BJ (cell line): ENCODE measurements at regions not wholly inside any gene's neighbourhood (a gene's known extent, or its start where the extent isn't known, plus 50 kb on each side); places are given as distances from the start of the nearest gene placed in this dataset.

Experiments
- CTCF ChIA-PET: fragments of 350-600 bp; formaldehyde crosslinking; extraction: SDS; loops from one replicate; lab custom pipeline; 2021; ENCODE audit warnings: antibody characterized with exemption, inconsistent platforms; lab: Yijun Ruan, JAX
- POLR2A ChIA-PET: fragments of 300-600 bp; sonication (Branson Sonifier 250); formaldehyde crosslinking; extraction: SDS; loops from one replicate; lab custom pipeline; 2021; ENCODE audit warnings: antibody characterized with exemption; lab: Charles Lee
- DNase-seq: peaks from one replicate; pipeline ENCODE4 v3.0.0-alpha.2; 2011; ENCODE audit warnings: low read depth
- H3K27me3 ChIP-seq: 2 replicates; pipeline ENCODE4 v1.6.0; 2011; ENCODE audit warnings: low read length; ENCODE audit not compliant: control insufficient read depth, insufficient read depth
- H3K36me3 ChIP-seq: 2 replicates; pipeline ENCODE4 v1.5.1; 2011; ENCODE audit warnings: low read length; ENCODE audit not compliant: control insufficient read depth, insufficient read depth
- H3K4me3 ChIP-seq: 2 replicates; pipeline ENCODE4 v1.5.1; 2011; ENCODE audit warnings: low read depth, mild to moderate bottlenecking, control low read depth, low read length
- CTCF ChIP-seq: IDR thresholded peaks from 2 replicates; pipeline ENCODE4 v1.5.1; 2011; ENCODE audit warnings: low read depth, mild to moderate bottlenecking, control low read depth, inconsistent platforms, low read length, moderate library complexity; ENCODE audit not compliant: insufficient read depth

- no peaks in the 10 kb centered on the region for H3K27me3 ChIP-seq
- no peak for TF ChIP-seq CTCF
- ChIA-PET POLR2A (no interaction called here), CTCF (no interaction called here)
- H3K4me3 ChIP-seq, result no peak overlapping the region
- H3K36me3 ChIP-seq, result no peaks in the 10 kb centered on the region
- no peak for DNase-seq
These were observed 119.5 kb downstream of the MAB21L3 start for GRCh38 chr1:116230712-116231111.

GRCh38 chr1:116231752-116232151 is 120.6 kb downstream of the MAB21L3 start:
- H3K4me3 ChIP-seq, result no peak overlapping the region
- POLR2A ChIA-PET, result no interaction called here
- H3K27me3 ChIP-seq, result no peaks in the 10 kb centered on the region
- H3K36me3 ChIP-seq, result no peaks in the 10 kb centered on the region
- CTCF ChIA-PET, result no interaction called here
- TF ChIP-seq CTCF, result no peak
- DNase-seq, result no peak

- ChIA-PET CTCF (interaction anchor here (1.0 kb wide), 1 partner anchor 253 kb away, joined by 4 read pairs; no protein-coding TSS in a partner anchor), POLR2A (no interaction called here)
- Histone ChIP-seq H3K36me3 (no peaks in the 10 kb centered on the region), H3K4me3 (no peak overlapping the region), H3K27me3 (no peaks in the 10 kb centered on the region)
- DNase-seq, result no peak
- no peak for TF ChIP-seq CTCF
These were observed 121.9 kb downstream of the MAB21L3 start for GRCh38 chr1:116232989-116233514.

- TF ChIP-seq CTCF, result no peak
- no peak overlapping the region for H3K4me3 ChIP-seq
- DNase-seq, result no peak
- ChIA-PET POLR2A (no interaction called here), CTCF (no interaction called here)
- no peaks in the 10 kb centered on the region for H3K27me3 ChIP-seq
- no peaks in the 10 kb centered on the region for H3K36me3 ChIP-seq
These were observed 123.2 kb downstream of the MAB21L3 start for GRCh38 chr1:116234429-116234828.

- DNase-seq, result no peak
- peaks cover 3% of the 10 kb centered on the region for H3K27me3 ChIP-seq
- no peak overlapping the region for H3K4me3 ChIP-seq
- H3K36me3 ChIP-seq, result no peaks in the 10 kb centered on the region
- ChIA-PET POLR2A (no interaction called here), CTCF (interaction anchor here (1.2 kb wide), 1 partner anchor 245 kb away, joined by 3 read pairs; no protein-coding TSS in a partner anchor)
- TF ChIP-seq CTCF, result no peak
These were observed 128.7 kb downstream of the MAB21L3 start for GRCh38 chr1:116239916-116240315.
